NCI-H146 treated with DMSO at 0.1 percent for 48 hours (cell line): ENCODE measurements at regions not wholly inside any gene's neighbourhood (a gene's known extent, or its start where the extent isn't known, plus 50 kb on each side); places are given as distances from the start of the nearest gene placed in this dataset.
"Not testable (repeated sequence)": the region's sequence is repeated elsewhere in the genome, so short reads cannot be mapped to it uniquely, and the experiment has no call there.

Source experiments
- DNase-seq: peaks from one replicate; lab custom pipeline; 2025; ENCODE audit not compliant: unreplicated experiment; lab: John Stamatoyannopoulos, UW

GRCh38 chr1:221552792-221553191 is 189.1 kb downstream of the DUSP10 start:
- DNase-seq, result not testable (repeated sequence)

- DNase-seq, result no peak
Measured at GRCh38 chr1:221555689-221556433, 186.0 kb downstream of the DUSP10 start.

GRCh38 chr1:221556435-221556834 is 185.5 kb downstream of the DUSP10 start:
- no peak for DNase-seq

GRCh38 chr1:221557013-221557412 is 184.9 kb downstream of the DUSP10 start:
- no peak for DNase-seq

- no peak for DNase-seq
Measured at GRCh38 chr1:221558396-221558795, 183.5 kb downstream of the DUSP10 start.

GRCh38 chr1:221559911-221560310 is 182.0 kb downstream of the DUSP10 start:
- no peak for DNase-seq

GRCh38 chr1:221562542-221563475 is 179.1 kb downstream of the DUSP10 start:
- DNase-seq, result no peak

GRCh38 chr1:221563476-221563921 is 178.4 kb downstream of the DUSP10 start:
- DNase-seq, result no peak

- DNase-seq, result no peak
Measured at GRCh38 chr1:221564891-221565290, 177.0 kb downstream of the DUSP10 start.

- DNase-seq, result no peak
Measured at GRCh38 chr1:221565711-221566110, 176.2 kb downstream of the DUSP10 start.

- DNase-seq, result peak; percentile 67
Measured at GRCh38 chr1:221567859-221568507, 173.9 kb downstream of the DUSP10 start.

- no peak for DNase-seq
Measured at GRCh38 chr1:221573756-221574155, 168.1 kb downstream of the DUSP10 start.

GRCh38 chr1:221574529-221574928 is 167.4 kb downstream of the DUSP10 start:
- DNase-seq, result no peak

GRCh38 chr1:221575605-221576004 is 166.3 kb downstream of the DUSP10 start:
- no peak for DNase-seq

- no peak for DNase-seq
Measured at GRCh38 chr1:221576268-221576667, 165.6 kb downstream of the DUSP10 start.

GRCh38 chr1:221583465-221583864 is 158.4 kb downstream of the DUSP10 start:
- DNase-seq, result no peak

GRCh38 chr1:221587013-221587412 is 154.9 kb downstream of the DUSP10 start:
- DNase-seq, result not testable (repeated sequence)

- DNase-seq, result not testable (repeated sequence)
Measured at GRCh38 chr1:221591250-221591649, 150.6 kb downstream of the DUSP10 start.

GRCh38 chr1:221594576-221594975 is 147.3 kb downstream of the DUSP10 start:
- DNase-seq, result no peak

GRCh38 chr1:221598122-221598521 is 143.8 kb downstream of the DUSP10 start:
- DNase-seq, result no peak

GRCh38 chr1:221601166-221601565 is 140.7 kb downstream of the DUSP10 start:
- DNase-seq, result no peak
